HG03066 (cell line): ENCODE measurements at regions not wholly inside any gene's neighbourhood (a gene's known extent, or its start where the extent isn't known, plus 50 kb on each side); places are given as distances from the start of the nearest gene placed in this dataset.

ENCODE experiments used
- ATAC-seq: cut with Tn5 transposase; IDR thresholded peaks from one replicate; pipeline ENCODE4 v1.9.1; 2021; ENCODE audit warnings: low read depth; ENCODE audit not compliant: unreplicated experiment

DNA sequence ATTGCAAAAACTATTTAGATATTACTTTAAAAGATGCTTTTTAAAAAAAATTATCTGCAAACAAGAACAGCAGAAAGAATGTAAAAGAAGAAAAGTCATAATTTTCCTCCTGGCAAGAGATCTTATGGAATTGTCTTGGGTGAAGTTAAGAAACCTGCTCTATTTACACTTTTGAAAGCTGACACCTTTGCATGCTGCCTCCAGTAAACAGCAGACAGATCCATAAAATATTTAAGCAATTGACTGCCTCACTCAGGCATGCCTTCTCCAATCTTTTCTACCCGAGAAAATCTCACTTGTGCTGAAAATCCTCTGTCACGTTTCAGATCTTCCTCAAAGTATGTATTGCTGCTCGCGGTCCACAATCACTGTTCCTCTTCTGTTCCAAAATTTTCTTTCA, 107.9 kb upstream of the ZP4 start:
- no peak for ATAC-seq

DNA sequence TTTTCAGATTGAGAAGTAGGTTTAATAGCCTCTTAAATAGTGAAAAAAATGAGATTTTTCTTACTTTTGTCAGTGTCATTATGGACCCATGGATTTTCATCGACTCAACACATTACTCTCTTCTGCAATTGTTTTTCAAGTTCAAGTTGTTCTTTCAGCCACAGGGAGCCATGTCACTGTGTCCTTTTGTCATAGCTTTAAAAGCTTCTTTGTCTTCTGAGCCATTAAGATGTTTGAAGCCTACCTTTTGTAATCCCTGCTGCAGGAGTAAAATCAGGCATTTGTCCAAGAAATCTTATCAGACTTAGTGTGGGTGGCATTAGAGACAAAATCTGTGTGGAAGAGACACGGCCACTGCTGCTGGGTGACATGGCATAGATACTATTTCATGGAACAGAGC, 92.8 kb upstream of the ZP4 start:
- no peak for ATAC-seq

DNA sequence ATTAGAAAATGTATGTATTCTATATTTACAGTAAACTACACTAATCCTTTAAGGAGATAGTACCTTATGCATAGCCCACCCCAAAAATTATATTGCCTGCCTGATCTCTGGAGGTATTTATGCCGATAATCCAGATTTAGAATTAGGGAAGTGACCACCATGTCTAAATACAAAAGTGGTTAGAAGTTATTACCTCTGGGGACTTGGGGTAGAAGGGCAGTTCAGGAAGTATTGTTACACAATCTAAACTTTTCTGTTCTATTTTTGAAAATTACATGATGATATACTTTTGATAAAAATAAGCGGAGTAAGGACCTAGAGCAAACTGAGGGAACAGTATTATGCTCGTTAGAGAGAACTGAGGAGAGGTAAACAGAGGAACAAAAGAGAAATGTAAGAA, 90.5 kb upstream of the ZP4 start:
- ATAC-seq: no peak

DNA sequence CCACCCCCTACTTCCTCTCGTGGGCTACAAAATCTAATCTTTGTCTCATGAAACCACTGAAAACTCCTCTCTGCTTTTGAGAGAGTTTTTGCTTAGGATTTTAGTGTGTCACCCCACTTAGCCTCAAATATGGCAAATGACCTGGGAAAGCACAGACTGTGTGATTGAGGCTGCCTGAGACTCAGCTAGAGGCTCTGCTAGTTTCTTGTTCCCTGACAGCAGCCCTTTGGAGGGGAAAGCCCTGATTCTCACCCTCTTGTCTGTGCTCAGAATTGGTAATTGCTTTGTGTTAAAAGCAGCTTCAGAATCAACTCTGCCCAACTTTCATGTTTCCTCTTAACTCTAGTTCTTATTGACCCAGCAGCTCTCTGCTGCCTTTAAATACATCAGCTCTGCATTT, 85.6 kb upstream of the ZP4 start:
- no peak for ATAC-seq

GRCh38 chr1:237975903-237976302, 85.2 kb upstream of the ZP4 start:
- no peak for ATAC-seq

GRCh38 chr1:237975376-237975775, 84.7 kb upstream of the ZP4 start:
- no peak for ATAC-seq

- ATAC-seq: no peak
Measured at GRCh38 chr1:237972186-237972585, 81.5 kb upstream of the ZP4 start.

- no peak for ATAC-seq
Measured at GRCh38 chr1:237962985-237963384, 72.3 kb upstream of the ZP4 start.

GRCh38 chr1:237961754-237962153, 71.0 kb upstream of the ZP4 start:
- ATAC-seq: no peak

GRCh38 chr1:237959838-237960237, 69.1 kb upstream of the ZP4 start:
- no peak for ATAC-seq

- ATAC-seq: no peak
Measured at GRCh38 chr1:237953238-237953637, 62.5 kb upstream of the ZP4 start.
